ENCODE measurements at regions not wholly inside any gene's neighbourhood (a gene's known extent, or its start where the extent isn't known, plus 50 kb on each side); places are given as distances from the start of the nearest gene placed in this dataset.

- CTCF ChIA-PET = no interaction called here
- ATAC-seq = no peak
- no peak for TF ChIP-seq YY1 (IDR thresholded peaks at IDR 0.05; ENCODE audit: extremely low read depth, insufficient replicate concordance, low read depth, low read length)
- no peak for TF ChIP-seq CBX3 (IDR thresholded peaks at IDR 0.05; ENCODE audit: low read depth)
These were observed 138.1 kb upstream of the FOXF1 start for GRCh38 chr16:86372193-86372592.

GRCh38 chr16:86373276-86373901 lies 136.9 kb upstream of the FOXF1 start:
- Histone ChIP-seq H3K27ac (ENCODE audit: low read depth, low read length) (no peak overlapping the region), H3K4me3 (replicated peaks in 1 of 2; ENCODE audit: low read depth in 1 of 2, low read length in 2 of 2) (no peak overlapping the region), H3K4me2 (ENCODE audit: low read length) (no peak overlapping the region), H3K9me3 (ENCODE audit: control insufficient read depth in 1 of 2, insufficient read depth in 1 of 2, low read depth in 1 of 2, low read length in 2 of 2) (peaks cover 0 to 9% of the 10 kb centered on the region in 2 experiments; a peak in 1 of 4 replicates), H3K79me2 (ENCODE audit: insufficient read depth, low read length) (no peaks in the 10 kb centered on the region), H2AFZ (ENCODE audit: low read depth, low read length, poor library complexity, severe bottlenecking) (no peak overlapping the region), H3K4me1 (ENCODE audit: control insufficient read depth in 1 of 2, insufficient read depth in 2 of 2, low read length in 2 of 2) (peaks cover 0 to 5% of the 10 kb centered on the region in 2 experiments; a peak in 1 of 4 replicates), H3K36me3 (ENCODE audit: control insufficient read depth in 1 of 2, insufficient read depth in 2 of 2, low read length in 2 of 2) (no peaks in the 10 kb centered on the region), H4K20me1 (ENCODE audit: insufficient read depth) (no peaks in the 10 kb centered on the region), H3K27me3 (ENCODE audit: insufficient read depth, low read length) (no peaks in the 10 kb centered on the region), H3K9me2 (ENCODE audit: insufficient read depth) (no peaks in the 10 kb centered on the region), H3K9ac (ENCODE audit: low read length) (no peak overlapping the region)
- RAD21 ChIA-PET (ENCODE audit: low non-redundant PET in 1 of 2, low total read pairs in 2 of 2, uncharacterized antibody in 2 of 2, unreplicated experiment in 2 of 2) = no interaction called here
- DNase-seq (ENCODE audit: low read depth, low spot score) (no peak), ATAC-seq (no peak)
- POLR2A ChIA-PET = no interaction called here
- TF ChIP-seq EZH2 (IDR thresholded peaks at IDR 0.05) = no peak
- no peak for TF ChIP-seq POLR2AphosphoS5 (IDR thresholded peaks at IDR 0.05; ENCODE audit: low read depth, low read length)
- TF ChIP-seq JUND (IDR thresholded peaks at IDR 0.05) = no peak
- no peak for TF ChIP-seq CEBPB (IDR thresholded peaks at IDR 0.05; ENCODE audit: low read depth)
- TF ChIP-seq SIN3A (IDR thresholded peaks at IDR 0.05; ENCODE audit: low read depth) = no peak
- no peak for TF ChIP-seq TCF7L2 (IDR thresholded peaks at IDR 0.05; ENCODE audit: borderline replicate concordance, extremely low read depth, insufficient read depth, insufficient read length)
- no peak for TF ChIP-seq ELF1 (IDR thresholded peaks at IDR 0.05; ENCODE audit: borderline replicate concordance, low read depth)
- no peak for TF ChIP-seq RAD21 (IDR thresholded peaks at IDR 0.05; ENCODE audit: low read depth)
- TF ChIP-seq YY1 (IDR thresholded peaks at IDR 0.05; ENCODE audit: extremely low read depth, insufficient replicate concordance, low read depth, low read length) = no peak
- TF ChIP-seq ZNF274 (IDR thresholded peaks at IDR 0.05; ENCODE audit: low read depth, low read length) = no peak
- no peak for TF ChIP-seq FOSL1 (IDR thresholded peaks at IDR 0.05; ENCODE audit: low read depth)
- TF ChIP-seq ATF3 (IDR thresholded peaks at IDR 0.05) = no peak
- CTCF ChIA-PET = no interaction called here
- intact Hi-C loops (cut with micrococcal nuclease) = no loop called here
- no TSS peak for BruUV-seq (replicated peaks)

More at GRCh38 chr16:86372193-86372592, 138.1 kb upstream of the FOXF1 start:
- peaks cover 0 to 9% of the 10 kb centered on the region in 2 experiments; a peak in 1 of 4 replicates for H3K9me3 ChIP-seq (ENCODE audit: control insufficient read depth in 1 of 2, insufficient read depth in 1 of 2, low read depth in 1 of 2, low read length in 2 of 2)
- no peaks in the 10 kb centered on the region for H4K20me1 ChIP-seq (ENCODE audit: insufficient read depth)
- H3K4me3 ChIP-seq (replicated peaks in 1 of 2; ENCODE audit: low read depth in 1 of 2, low read length in 2 of 2) = no peak overlapping the region
- no peak for DNase-seq (ENCODE audit: low read depth, low spot score)
- no peaks in the 10 kb centered on the region for H3K27me3 ChIP-seq (ENCODE audit: insufficient read depth, low read length)
- H3K9me2 ChIP-seq (ENCODE audit: insufficient read depth) = no peaks in the 10 kb centered on the region
- peaks cover 0 to 5% of the 10 kb centered on the region in 2 experiments; a peak in 1 of 4 replicates for H3K4me1 ChIP-seq (ENCODE audit: control insufficient read depth in 1 of 2, insufficient read depth in 2 of 2, low read length in 2 of 2)
- RAD21 ChIA-PET (ENCODE audit: low non-redundant PET in 1 of 2, low total read pairs in 2 of 2, uncharacterized antibody in 2 of 2, unreplicated experiment in 2 of 2) = no interaction called here
- H3K4me2 ChIP-seq (ENCODE audit: low read length) = no peak overlapping the region
- no peak overlapping the region for H3K9ac ChIP-seq (ENCODE audit: low read length)
- POLR2A ChIA-PET = no interaction called here
- no peaks in the 10 kb centered on the region for H3K79me2 ChIP-seq (ENCODE audit: insufficient read depth, low read length)
- no peaks in the 10 kb centered on the region for H3K36me3 ChIP-seq (ENCODE audit: control insufficient read depth in 1 of 2, insufficient read depth in 2 of 2, low read length in 2 of 2)
- intact Hi-C loops (cut with micrococcal nuclease) = no loop called here
- H3K27ac ChIP-seq (ENCODE audit: low read depth, low read length) = no peak overlapping the region
- BruUV-seq (replicated peaks) = no TSS peak
- H2AFZ ChIP-seq (ENCODE audit: low read depth, low read length, poor library complexity, severe bottlenecking) = no peak overlapping the region
